ENCODE measurements at regions not wholly inside any gene's neighbourhood (a gene's known extent, or its start where the extent isn't known, plus 50 kb on each side); places are given as distances from the start of the nearest gene placed in this dataset.

GRCh38 chr18:64983497-64984238 lies 767.1 kb upstream of the CDH7 start:
- H3K23me2 ChIP-seq (ENCODE audit: insufficient read length, low read depth, low read length, poor library complexity, severe bottlenecking) = no peaks in the 10 kb centered on the region
- H3K4me1 ChIP-seq (ENCODE audit: insufficient read depth, low read length) = no peaks in the 10 kb centered on the region
- no peak overlapping the region for H2AK5ac ChIP-seq (ENCODE audit: insufficient read length, low read length)
- Mint-ChIP-seq H3K9me3 (peaks cover 0 to 6% of the 10 kb centered on the region in 2 experiments; a peak in 1 of 5 replicates), H3K27me3 (ENCODE audit: low read depth) (no peaks in the 10 kb centered on the region), H3K4me1 (no peaks in the 10 kb centered on the region), H3K4me3 (no peak overlapping the region), H3K27ac (no peak overlapping the region), H3K36me3 (ENCODE audit: insufficient read depth in 1 of 3, low read depth in 3 of 3) (no peaks in the 10 kb centered on the region; a peak in 1 of 7 replicates)
- H3K18ac ChIP-seq (ENCODE audit: insufficient read length, low read depth, low read length) = no peak overlapping the region
- H2BK20ac ChIP-seq (ENCODE audit: low read depth, low read length, poor library complexity, severe bottlenecking) = no peak overlapping the region
- H3K79me1 ChIP-seq (ENCODE audit: insufficient read depth, low read depth, low read length, poor library complexity, severe bottlenecking) = no peaks in the 10 kb centered on the region
- H3K4me2 ChIP-seq (ENCODE audit: insufficient read depth, insufficient read length, low read length) = no peak overlapping the region
- no peak for DNase-seq
- H2BK15ac ChIP-seq (ENCODE audit: low read depth, low read length) = no peak overlapping the region
- no peak overlapping the region for H3K9ac ChIP-seq (ENCODE audit: extremely low read depth, insufficient read length, low read length)
- H3K14ac ChIP-seq (ENCODE audit: insufficient read depth, low read length) = no peak overlapping the region; the same call in 1 of the 2 replicates
- no peak overlapping the region for H3K27ac ChIP-seq (ENCODE audit: insufficient read length, low read depth, low read length)
- no peak overlapping the region for H3K23ac ChIP-seq (ENCODE audit: insufficient read length, low read depth, low read length)
- no peak overlapping the region for H3K56ac ChIP-seq (ENCODE audit: insufficient read length, low read depth, low read length)
- no peak overlapping the region for H2BK120ac ChIP-seq (ENCODE audit: low read depth, low read length, poor library complexity, severe bottlenecking)
- no peaks in the 10 kb centered on the region for H3K79me2 ChIP-seq (ENCODE audit: insufficient read depth, low read length)
- H4K5ac ChIP-seq (ENCODE audit: insufficient read length, low read depth, low read length) = no peak overlapping the region
- H3K27me3 ChIP-seq (ENCODE audit: insufficient read depth, low read length) = no peaks in the 10 kb centered on the region
- no peak for TF ChIP-seq CTCF (conservative IDR thresholded peaks at IDR 0.05)
- H3K4ac ChIP-seq (ENCODE audit: low read depth, low read length) = no peak overlapping the region
- no peak overlapping the region for H2BK5ac ChIP-seq (ENCODE audit: insufficient read length, low read length)
- no peaks in the 10 kb centered on the region for H4K20me1 ChIP-seq (ENCODE audit: control insufficient read depth, insufficient read depth, insufficient read length)
- H4K91ac ChIP-seq (ENCODE audit: insufficient read length, low read depth, low read length) = no peak overlapping the region
- no peak overlapping the region for H3T11ph ChIP-seq (ENCODE audit: low read length)
- WGBS (ENCODE audit: extremely low coverage, insufficient read length, low lambda C conversion rate) = no CpG with 5 or more reads among the region's 14 CpGs
- H4K8ac ChIP-seq (replicated peaks; ENCODE audit: insufficient read length, low read depth, low read length) = no peak overlapping the region
- no peak overlapping the region for H2AFZ ChIP-seq (ENCODE audit: low read length)
- H2BK12ac ChIP-seq (ENCODE audit: insufficient read length, low read depth, low read length) = no peak overlapping the region
- H3K9me3 ChIP-seq (ENCODE audit: control insufficient read depth, low read depth, low read length) = peaks cover 8% of the 10 kb centered on the region
